GM23338 (cell line): ENCODE measurements at regions not wholly inside any gene's neighbourhood (a gene's known extent, or its start where the extent isn't known, plus 50 kb on each side); places are given as distances from the start of the nearest gene placed in this dataset.

Source experiments
- CTCF ChIP-seq, 2 experiments: fragments of 200-600 bp in 1 of 2; sonication (generic) in 1 of 2; conservative IDR thresholded peaks; 2 replicates each; pipeline versions ENCODE4 v1.5.1 to v1.6.1; 2016 to 2017; ENCODE audit warnings: antibody characterized with exemption in 2 of 2, low read depth in 2 of 2, mild to moderate bottlenecking in 2 of 2, moderate library complexity in 1 of 2
- REST ChIP-seq: IDR thresholded peaks from one replicate; pipeline ENCODE4 v1.6.1; 2018; ENCODE audit warnings: antibody characterized with exemption; ENCODE audit not compliant: unreplicated experiment

- TF ChIP-seq REST (no peak), CTCF (conservative IDR thresholded peaks at IDR 0.05; ENCODE audit: low read depth in 2 of 2) (no peak)
Measured at GRCh38 chr3:164190566-164190965, 887.7 kb downstream of the SI start.
